Loucy (cell line): ENCODE measurements at regions not wholly inside any gene's neighbourhood (a gene's known extent, or its start where the extent isn't known, plus 50 kb on each side); places are given as distances from the start of the nearest gene placed in this dataset.

Source experiments
- EZH2phosphoT487 ChIP-seq: fragments of 200-600 bp; IDR thresholded peaks from 2 replicates; pipeline ENCODE4 v1.6.1; 2018; ENCODE audit warnings: antibody characterized with exemption, mild to moderate bottlenecking, moderate library complexity, borderline replicate concordance
- TF ChIP-seq, protein P1 (sequence below): fragments of 200-600 bp; sonication (generic); conservative IDR thresholded peaks from 2 replicates; pipeline ENCODE4 v1.5.1; 2014; ENCODE audit warnings: mild to moderate bottlenecking, antibody characterized with exemption, low read length

DNA sequence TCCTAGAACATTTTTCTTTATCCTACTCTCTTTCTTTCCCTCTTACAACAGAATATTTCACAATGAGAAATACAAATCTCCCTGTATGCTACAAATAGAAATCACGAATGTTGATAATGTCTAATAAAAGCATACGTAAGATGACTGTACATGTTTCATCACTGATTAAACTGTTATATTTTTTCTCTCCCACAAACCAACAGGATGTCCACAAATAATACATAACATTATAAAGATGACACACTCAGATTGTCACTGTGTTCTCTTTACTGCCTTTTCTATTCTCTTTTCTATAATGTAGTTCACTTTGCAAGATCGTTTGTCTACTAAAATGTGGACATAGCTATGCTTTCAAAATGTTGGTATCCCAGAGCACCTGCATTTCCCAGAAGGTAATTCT lies 90.7 kb upstream of the PARP8 start:
- TF ChIP-seq, protein P1, sequence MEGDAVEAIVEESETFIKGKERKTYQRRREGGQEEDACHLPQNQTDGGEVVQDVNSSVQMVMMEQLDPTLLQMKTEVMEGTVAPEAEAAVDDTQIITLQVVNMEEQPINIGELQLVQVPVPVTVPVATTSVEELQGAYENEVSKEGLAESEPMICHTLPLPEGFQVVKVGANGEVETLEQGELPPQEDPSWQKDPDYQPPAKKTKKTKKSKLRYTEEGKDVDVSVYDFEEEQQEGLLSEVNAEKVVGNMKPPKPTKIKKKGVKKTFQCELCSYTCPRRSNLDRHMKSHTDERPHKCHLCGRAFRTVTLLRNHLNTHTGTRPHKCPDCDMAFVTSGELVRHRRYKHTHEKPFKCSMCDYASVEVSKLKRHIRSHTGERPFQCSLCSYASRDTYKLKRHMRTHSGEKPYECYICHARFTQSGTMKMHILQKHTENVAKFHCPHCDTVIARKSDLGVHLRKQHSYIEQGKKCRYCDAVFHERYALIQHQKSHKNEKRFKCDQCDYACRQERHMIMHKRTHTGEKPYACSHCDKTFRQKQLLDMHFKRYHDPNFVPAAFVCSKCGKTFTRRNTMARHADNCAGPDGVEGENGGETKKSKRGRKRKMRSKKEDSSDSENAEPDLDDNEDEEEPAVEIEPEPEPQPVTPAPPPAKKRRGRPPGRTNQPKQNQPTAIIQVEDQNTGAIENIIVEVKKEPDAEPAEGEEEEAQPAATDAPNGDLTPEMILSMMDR = no peak
- no peak for TF ChIP-seq EZH2phosphoT487
